ENCODE measurements at regions not wholly inside any gene's neighbourhood (a gene's known extent, or its start where the extent isn't known, plus 50 kb on each side); places are given as distances from the start of the nearest gene placed in this dataset.

- no peak for DNase-seq (ENCODE audit: low spot score)
- ChIA-PET POLR2A (ENCODE audit: low non-redundant PET) (no interaction called here), CTCF (interaction anchor here (1.2 kb wide), 1 partner anchor 15 kb away, joined by 4 read pairs; no protein-coding TSS in a partner anchor)
- TF ChIP-seq, protein P1, sequence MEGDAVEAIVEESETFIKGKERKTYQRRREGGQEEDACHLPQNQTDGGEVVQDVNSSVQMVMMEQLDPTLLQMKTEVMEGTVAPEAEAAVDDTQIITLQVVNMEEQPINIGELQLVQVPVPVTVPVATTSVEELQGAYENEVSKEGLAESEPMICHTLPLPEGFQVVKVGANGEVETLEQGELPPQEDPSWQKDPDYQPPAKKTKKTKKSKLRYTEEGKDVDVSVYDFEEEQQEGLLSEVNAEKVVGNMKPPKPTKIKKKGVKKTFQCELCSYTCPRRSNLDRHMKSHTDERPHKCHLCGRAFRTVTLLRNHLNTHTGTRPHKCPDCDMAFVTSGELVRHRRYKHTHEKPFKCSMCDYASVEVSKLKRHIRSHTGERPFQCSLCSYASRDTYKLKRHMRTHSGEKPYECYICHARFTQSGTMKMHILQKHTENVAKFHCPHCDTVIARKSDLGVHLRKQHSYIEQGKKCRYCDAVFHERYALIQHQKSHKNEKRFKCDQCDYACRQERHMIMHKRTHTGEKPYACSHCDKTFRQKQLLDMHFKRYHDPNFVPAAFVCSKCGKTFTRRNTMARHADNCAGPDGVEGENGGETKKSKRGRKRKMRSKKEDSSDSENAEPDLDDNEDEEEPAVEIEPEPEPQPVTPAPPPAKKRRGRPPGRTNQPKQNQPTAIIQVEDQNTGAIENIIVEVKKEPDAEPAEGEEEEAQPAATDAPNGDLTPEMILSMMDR (conservative IDR thresholded peaks at IDR 0.05; ENCODE audit: low read depth) = no peak
- no peak overlapping the region for H3K27ac ChIP-seq
Measured at GRCh38 chr16:86398622-86399021, 111.7 kb upstream of the FOXF1 start.

DNA sequence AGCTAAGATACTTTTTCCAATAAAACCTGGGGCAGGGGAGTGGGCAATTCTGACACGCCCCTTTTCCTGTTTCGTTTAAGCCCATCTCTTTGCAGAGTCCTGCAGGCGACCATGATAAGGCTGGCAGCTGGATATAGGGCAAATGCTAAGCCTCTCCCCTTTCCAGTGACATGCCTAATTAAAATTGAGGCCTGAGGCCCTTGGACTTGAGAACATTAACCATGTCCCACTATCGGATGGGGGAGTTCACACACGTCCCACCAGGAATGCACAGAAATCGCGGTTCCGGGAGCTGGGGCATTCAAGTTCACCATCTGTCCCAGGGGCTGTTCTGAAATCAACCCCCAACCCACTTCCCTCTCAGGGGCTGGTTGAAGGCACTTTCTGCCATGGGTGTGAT, 109.2 kb upstream of the FOXF1 start:
- CTCF ChIA-PET = no interaction called here
- TF ChIP-seq, protein P1 (conservative IDR thresholded peaks at IDR 0.05; ENCODE audit: low read depth) = no peak
- H3K27ac ChIP-seq = no peak overlapping the region
- POLR2A ChIA-PET (ENCODE audit: low non-redundant PET) = no interaction called here
- no peak for DNase-seq (ENCODE audit: low spot score)

DNA sequence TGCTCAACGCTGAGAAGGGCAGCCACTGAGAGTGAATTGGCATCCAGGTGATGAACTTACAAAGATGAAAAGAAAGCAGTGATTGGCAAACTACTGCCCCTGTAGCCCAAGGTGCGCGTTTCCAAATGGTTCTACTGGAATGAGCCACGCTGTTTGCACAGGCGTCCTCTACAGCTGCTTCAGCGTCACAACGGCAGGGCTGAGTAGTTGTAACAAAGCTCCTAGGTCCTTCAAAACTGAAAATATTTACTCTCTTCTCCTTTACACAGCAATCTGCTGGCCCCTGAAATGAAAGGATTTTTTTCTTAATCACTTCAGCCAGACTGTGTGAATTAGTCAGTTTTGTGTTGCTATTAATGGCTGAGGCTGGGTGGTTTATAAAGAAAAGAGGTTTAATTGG, 107.2 kb upstream of the FOXF1 start:
- ChIA-PET POLR2A (ENCODE audit: low non-redundant PET) (interaction anchor here (0.5 kb wide), 1 partner anchor 401 kb away, joined by 3 read pairs; no protein-coding TSS in a partner anchor), CTCF (no interaction called here)
- H3K27ac ChIP-seq = no peak overlapping the region
- TF ChIP-seq, protein P1 (conservative IDR thresholded peaks at IDR 0.05; ENCODE audit: low read depth) = no peak
- no peak for DNase-seq (ENCODE audit: low spot score)

- no peak overlapping the region for H3K27ac ChIP-seq
- DNase-seq (ENCODE audit: low spot score) = no peak
- ChIA-PET POLR2A (ENCODE audit: low non-redundant PET) (interaction anchor here (0.5 to 0.6 kb wide), 2 partner anchors 26 to 401 kb away, joined by 3 read pairs; no protein-coding TSS in a partner anchor), CTCF (no interaction called here)
- TF ChIP-seq, protein P1 (conservative IDR thresholded peaks at IDR 0.05; ENCODE audit: low read depth) = no peak
Measured at GRCh38 chr16:86403541-86404163, 106.7 kb upstream of the FOXF1 start.

DNA sequence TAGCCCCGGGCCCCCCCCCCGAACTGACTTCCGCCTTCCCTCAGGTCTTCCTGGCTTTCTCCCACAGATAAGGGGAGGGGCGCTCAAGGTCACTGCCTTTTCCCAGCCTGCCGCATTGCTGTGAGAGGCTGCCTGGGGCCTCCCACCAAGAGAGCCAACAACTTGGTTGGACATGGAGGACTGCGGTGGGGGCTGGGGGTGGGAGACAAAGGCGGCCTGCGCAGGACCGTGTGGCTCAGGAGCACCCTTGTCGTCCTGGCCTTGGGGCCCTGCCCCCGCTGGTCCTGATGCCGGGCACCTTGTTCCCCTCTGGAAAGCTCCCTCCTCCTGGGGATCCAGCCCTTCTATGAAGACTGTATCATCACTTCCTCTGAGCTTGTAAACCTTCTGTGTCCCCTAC, 105.6 kb upstream of the FOXF1 start:
- TF ChIP-seq, protein P1 (conservative IDR thresholded peaks at IDR 0.05; ENCODE audit: low read depth) = no peak
- POLR2A ChIA-PET (ENCODE audit: low non-redundant PET) = interaction anchor here (0.6 kb wide), 1 partner anchor 159 kb away, joined by 3 read pairs; no protein-coding TSS in a partner anchor
- H3K27ac ChIP-seq = no peak overlapping the region
- CTCF ChIA-PET = no interaction called here
- DNase-seq (ENCODE audit: low spot score) = no peak

- TF ChIP-seq, protein P1 (conservative IDR thresholded peaks at IDR 0.05; ENCODE audit: low read depth) = no peak
- CTCF ChIA-PET = no interaction called here
- no peak for DNase-seq (ENCODE audit: low spot score)
- POLR2A ChIA-PET (ENCODE audit: low non-redundant PET) = no interaction called here
- no peak overlapping the region for H3K27ac ChIP-seq
Measured at GRCh38 chr16:86405319-86405718, 105.0 kb upstream of the FOXF1 start.
